A673 (cell line): ENCODE measurements at regions not wholly inside any gene's neighbourhood (a gene's known extent, or its start where the extent isn't known, plus 50 kb on each side); places are given as distances from the start of the nearest gene placed in this dataset.

Experiments used
- BruUV-seq: library from RNA; stranded (reverse); fragments of 400-500 nt; replicated peaks from 2 replicates; lab custom pipeline; 2021; lab: Mats Ljungman, UMichigan
- CTCF ChIA-PET: fragments of 300-600 bp; sonication (Branson Sonifier 250); formaldehyde crosslinking; loops from one replicate; lab custom pipeline; 2022; ENCODE audit warnings: antibody characterized with exemption; lab: Charles Lee
- POLR2A ChIA-PET: fragments of 300-600 bp; sonication (Branson Sonifier 250); formaldehyde crosslinking; loops from one replicate; lab custom pipeline; 2022; ENCODE audit warnings: antibody characterized with exemption; ENCODE audit not compliant: low non-redundant PET; lab: Charles Lee
- DNase-seq: peaks from one replicate; pipeline ENCODE4 v3.0.0-alpha.2; 2015; ENCODE audit warnings: low spot score
- H3K27ac ChIP-seq: fragments of 200-600 bp; sonication (generic); 2 replicates; pipeline ENCODE4 v1.5.1; 2016; ENCODE audit warnings: mixed run types, low read depth, mild to moderate bottlenecking, mixed read lengths, antibody characterized with exemption, low read length; ENCODE audit not compliant: poor library complexity, severe bottlenecking
- H3K27me3 ChIP-seq: fragments of 200-600 bp; sonication (generic); replicated peaks from 2 replicates; pipeline ENCODE4 v1.6.1; 2017; ENCODE audit warnings: mixed run types, low read depth, mild to moderate bottlenecking, mixed read lengths, antibody characterized with exemption, low read length; ENCODE audit not compliant: insufficient read depth, poor library complexity
- H3K36me3 ChIP-seq: fragments of 200-600 bp; sonication (generic); 2 replicates; pipeline ENCODE4 v1.6.1; 2016; ENCODE audit warnings: mixed run types, mild to moderate bottlenecking, mixed read lengths, antibody characterized with exemption, low read length; ENCODE audit not compliant: insufficient read depth, poor library complexity, severe bottlenecking
- H3K4me1 ChIP-seq: fragments of 200-600 bp; sonication (generic); 2 replicates; pipeline ENCODE4 v1.6.1; 2017; ENCODE audit warnings: mixed run types, mild to moderate bottlenecking, mixed read lengths, antibody characterized with exemption, low read length; ENCODE audit not compliant: insufficient read depth, poor library complexity, severe bottlenecking
- H3K4me3 ChIP-seq: fragments of 200-600 bp; sonication (generic); 2 replicates; pipeline ENCODE4 v1.5.1; 2016; ENCODE audit warnings: low read depth, mixed run types, mild to moderate bottlenecking, mixed read lengths, low read length; ENCODE audit not compliant: poor library complexity, severe bottlenecking
- H3K9me3 ChIP-seq: fragments of 200-600 bp; sonication (generic); 2 replicates; pipeline ENCODE4 v1.6.1; 2016; ENCODE audit warnings: mixed run types, low read depth, mild to moderate bottlenecking, mixed read lengths, antibody characterized with exemption, low read length; ENCODE audit not compliant: poor library complexity, severe bottlenecking
- CTCF ChIP-seq: fragments of 300-800, 200-600 bp; sonication (generic); conservative IDR thresholded peaks from 2 replicates; pipeline ENCODE4 v1.5.1; 2017; ENCODE audit warnings: low read depth, mild to moderate bottlenecking, antibody characterized with exemption, low read length, moderate library complexity, mixed read lengths
- EZH2 ChIP-seq: fragments of 200-600 bp; sonication (generic); IDR thresholded peaks from 2 replicates; pipeline ENCODE4 v1.6.1; 2017; ENCODE audit warnings: borderline replicate concordance, low read depth, mild to moderate bottlenecking, mixed read lengths, antibody characterized with exemption, low read length; ENCODE audit not compliant: poor library complexity, severe bottlenecking
- intact Hi-C: fragments of 100-400 bp; cut with micrococcal nuclease; formaldehyde crosslinking; loops from one replicate; pipeline ENCODE4 v1.10.0; 2022; ENCODE audit not compliant: unreplicated experiment

- intact Hi-C loops = no loop called here
- H3K9me3 ChIP-seq = peaks cover 8% of the 10 kb centered on the region
- H3K4me1 ChIP-seq = no peaks in the 10 kb centered on the region
- H3K27me3 ChIP-seq = no peaks in the 10 kb centered on the region
- BruUV-seq = no TSS peak
- H3K4me3 ChIP-seq = no peak overlapping the region
- no peak overlapping the region for H3K27ac ChIP-seq
- POLR2A ChIA-PET = no interaction called here
- no peaks in the 10 kb centered on the region for H3K36me3 ChIP-seq
- DNase-seq = no peak
- TF ChIP-seq EZH2 = no peak
- no peak for TF ChIP-seq CTCF
- CTCF ChIA-PET = interaction anchor here (0.6 kb wide), 1 partner anchor 959 kb away, joined by 7 read pairs; no protein-coding TSS in a partner anchor
Measured at GRCh38 chr12:68086019-68086603, 73.4 kb downstream of the IFNG start.

GRCh38 chr12:68081561-68081960, 78.0 kb downstream of the IFNG start:
- Histone ChIP-seq H3K36me3 (no peaks in the 10 kb centered on the region), H3K4me3 (no peak overlapping the region), H3K9me3 (no peaks in the 10 kb centered on the region), H3K27me3 (no peaks in the 10 kb centered on the region), H3K27ac (no peak overlapping the region), H3K4me1 (no peaks in the 10 kb centered on the region)
- no TSS peak for BruUV-seq
- ChIA-PET CTCF (no interaction called here), POLR2A (no interaction called here)
- intact Hi-C loops = no loop called here
- TF ChIP-seq CTCF (no peak), EZH2 (no peak)
- no peak for DNase-seq

DNA sequence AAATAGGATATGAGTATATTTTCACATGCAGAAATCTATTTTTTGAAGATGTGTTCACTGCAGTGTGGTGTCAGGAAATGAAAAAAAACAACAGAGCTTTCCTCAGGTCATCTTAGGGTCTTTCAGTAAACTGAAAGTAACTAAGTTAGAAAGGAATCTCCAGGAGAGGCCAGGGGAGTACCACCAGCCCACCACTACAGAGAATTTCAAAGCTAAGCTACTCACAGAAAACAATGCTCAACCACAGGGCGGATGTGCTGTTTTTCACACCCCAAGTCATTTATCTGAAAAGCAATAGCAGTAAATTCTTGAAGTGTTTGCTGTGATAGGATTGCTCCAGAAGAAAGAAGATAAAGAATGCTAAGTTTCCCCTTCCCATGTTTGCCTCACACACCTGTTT, 79.0 kb downstream of the IFNG start:
- H3K4me1 ChIP-seq = no peaks in the 10 kb centered on the region
- intact Hi-C loops = no loop called here
- no peak overlapping the region for H3K4me3 ChIP-seq
- no peak for DNase-seq
- H3K9me3 ChIP-seq = no peaks in the 10 kb centered on the region
- TF ChIP-seq EZH2 (no peak), CTCF (no peak)
- BruUV-seq = no TSS peak
- H3K36me3 ChIP-seq = no peaks in the 10 kb centered on the region
- CTCF ChIA-PET = no interaction called here
- no peak overlapping the region for H3K27ac ChIP-seq
- H3K27me3 ChIP-seq = no peaks in the 10 kb centered on the region
- POLR2A ChIA-PET = interaction anchor here (0.6 kb wide), 1 partner anchor 540 kb away, joined by 3 read pairs; no protein-coding TSS in a partner anchor
